Retinal pigment epithelial cell (primary cell): ENCODE measurements at regions not wholly inside any gene's neighbourhood (a gene's known extent, or its start where the extent isn't known, plus 50 kb on each side); places are given as distances from the start of the nearest gene placed in this dataset.

ENCODE experiments used
- DNase-seq: peaks from one replicate; pipeline ENCODE4 v3.0.0-alpha.2; 2010; ENCODE audit warnings: low read depth
- H3K4me3 ChIP-seq: 2 replicates; pipeline ENCODE4 v1.5.1; 2011; ENCODE audit warnings: mild to moderate bottlenecking, low read length, control low read depth, moderate library complexity
- CTCF ChIP-seq: conservative IDR thresholded peaks from 2 replicates; pipeline ENCODE4 v1.5.1; 2011; ENCODE audit warnings: low read depth, low read length, control low read depth, inconsistent platforms

GRCh38 chr6:81340946-81341345, 411.5 kb downstream of the TENT5A start:
- DNase-seq, result no peak
- TF ChIP-seq CTCF, result no peak
- no peak overlapping the region for H3K4me3 ChIP-seq

- DNase-seq, result no peak
- no peak overlapping the region for H3K4me3 ChIP-seq
- TF ChIP-seq CTCF, result no peak
These were observed 421.0 kb downstream of the TENT5A start for GRCh38 chr6:81331526-81331925.

- H3K4me3 ChIP-seq, result no peak overlapping the region
- no peak for DNase-seq
- no peak for TF ChIP-seq CTCF
These were observed 423.8 kb downstream of the TENT5A start for GRCh38 chr6:81328700-81329099.

GRCh38 chr6:81326881-81327561, 425.5 kb downstream of the TENT5A start:
- no peak for TF ChIP-seq CTCF
- H3K4me3 ChIP-seq, result no peak overlapping the region
- no peak for DNase-seq

GRCh38 chr6:81309811-81310210, 442.7 kb downstream of the TENT5A start:
- no peak for DNase-seq
- TF ChIP-seq CTCF, result no peak
- no peak overlapping the region for H3K4me3 ChIP-seq

- TF ChIP-seq CTCF, result no peak
- H3K4me3 ChIP-seq, result no peak overlapping the region
- no peak for DNase-seq
These were observed 443.8 kb downstream of the TENT5A start for GRCh38 chr6:81308577-81309279.
